Erythroblast (primary cell): ENCODE measurements at regions not wholly inside any gene's neighbourhood (a gene's known extent, or its start where the extent isn't known, plus 50 kb on each side); places are given as distances from the start of the nearest gene placed in this dataset.
"Not testable (repeated sequence)": the region's sequence is repeated elsewhere in the genome, so short reads cannot be mapped to it uniquely, and the experiment has no call there.

Source experiments
- DNase-seq, 2 experiments: peaks; one replicate each; lab custom pipeline; 2025; lab: John Stamatoyannopoulos, UW
- GATA1 ChIP-seq: IDR thresholded peaks from 2 replicates; pipeline ENCODE4 v1.6.1; 2011; ENCODE audit warnings: low read depth, mild to moderate bottlenecking, control low read depth, low read length, moderate library complexity
- POLR2A ChIP-seq: IDR thresholded peaks from 2 replicates; pipeline ENCODE4 v1.6.1; 2011; ENCODE audit warnings: mild to moderate bottlenecking, low read length

DNA sequence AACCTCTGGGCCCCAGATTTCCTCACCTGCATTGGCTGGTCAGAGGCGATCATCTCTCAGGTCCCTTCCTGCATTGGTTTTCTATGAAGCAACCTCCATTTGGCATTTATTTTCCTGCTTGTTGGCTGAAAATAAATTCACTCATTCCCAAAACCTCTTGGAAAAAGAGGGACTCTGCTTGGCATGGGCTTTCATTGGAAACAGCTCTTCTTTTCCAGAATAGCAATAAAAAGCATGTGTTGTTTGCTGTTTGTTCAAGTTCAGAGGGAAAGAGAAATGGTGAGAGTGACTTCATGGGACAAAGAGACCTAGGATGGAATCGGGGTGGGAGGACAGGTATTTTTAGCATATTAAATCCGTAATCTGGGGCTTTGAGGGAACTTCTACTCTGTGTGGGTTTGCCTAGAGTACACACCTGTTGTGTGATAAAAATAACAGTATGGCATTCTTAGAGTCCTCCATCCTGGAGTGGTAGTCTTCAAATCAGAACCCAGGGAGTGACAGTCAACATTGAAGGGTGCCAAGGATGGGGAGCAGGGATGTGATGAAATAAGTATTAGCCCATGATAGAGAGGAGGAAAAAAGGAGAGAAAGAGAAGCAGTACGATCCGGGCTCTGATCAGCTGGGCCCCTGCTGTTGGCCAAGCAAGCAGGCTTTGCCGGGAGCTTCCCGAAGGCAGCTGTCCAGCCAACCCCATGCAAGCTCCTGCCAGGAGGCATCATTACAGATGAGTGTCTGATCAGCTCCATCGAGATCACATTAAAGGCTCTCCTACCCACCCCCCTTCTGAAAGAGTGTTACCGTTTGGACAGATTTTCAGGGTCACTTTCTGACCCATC lies 131.9 kb upstream of the NFIA start:
- no peak for DNase-seq
- TF ChIP-seq GATA1 = no peak
- TF ChIP-seq POLR2A = no peak

DNA sequence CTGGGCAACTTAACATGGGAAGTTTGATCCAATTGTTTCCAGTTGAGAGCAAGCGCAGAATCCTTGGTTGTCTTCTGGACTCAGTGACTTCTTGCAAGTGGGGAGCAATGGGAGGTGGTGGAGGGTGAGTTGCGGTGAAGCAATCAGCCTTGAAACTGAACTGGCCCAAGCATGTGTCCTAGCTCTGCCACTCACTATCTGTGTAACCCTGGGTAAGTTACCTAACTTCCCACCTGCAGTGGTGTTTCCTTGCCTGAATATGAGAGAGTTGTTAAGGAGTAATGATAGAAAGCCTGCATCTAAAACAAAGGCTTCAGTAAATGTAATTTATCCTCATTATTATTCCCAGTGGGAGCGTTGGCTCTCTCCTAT lies 132.5 kb upstream of the NFIA start:
- no peak for DNase-seq
- TF ChIP-seq POLR2A (no peak), GATA1 (no peak)

DNA sequence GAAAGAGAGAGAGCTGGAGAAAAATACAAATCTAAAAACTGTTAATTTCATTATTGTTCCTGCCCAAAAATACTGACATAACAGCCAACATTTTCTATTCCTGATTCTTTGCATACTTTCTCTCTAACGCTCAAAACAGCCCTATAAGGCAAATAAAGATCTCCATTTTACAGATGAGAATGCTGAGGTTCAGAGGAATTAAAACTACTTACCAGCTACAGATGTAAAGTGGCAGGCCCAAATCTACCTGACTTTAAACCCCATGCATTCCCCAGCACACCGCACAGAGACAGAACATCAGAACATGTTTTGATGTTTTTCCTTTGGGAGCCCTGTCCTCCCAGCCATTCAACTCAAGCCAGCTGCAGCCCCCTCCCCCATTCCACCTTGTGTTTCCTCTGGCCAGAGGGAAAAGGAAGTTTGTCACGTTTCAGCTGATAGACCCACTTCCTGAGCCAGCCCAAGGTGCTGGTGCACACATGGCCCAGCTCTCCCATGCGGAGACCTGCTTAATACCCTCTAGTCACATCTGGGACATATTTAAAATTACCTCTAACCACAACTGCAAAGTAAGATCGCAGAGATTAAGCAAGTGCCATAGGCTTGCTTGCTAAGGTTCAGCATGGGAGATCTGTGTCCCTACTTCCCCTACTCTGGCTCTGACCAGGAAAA lies 133.1 kb upstream of the NFIA start:
- TF ChIP-seq GATA1 (no peak), POLR2A (no peak)
- no peak for DNase-seq

DNA sequence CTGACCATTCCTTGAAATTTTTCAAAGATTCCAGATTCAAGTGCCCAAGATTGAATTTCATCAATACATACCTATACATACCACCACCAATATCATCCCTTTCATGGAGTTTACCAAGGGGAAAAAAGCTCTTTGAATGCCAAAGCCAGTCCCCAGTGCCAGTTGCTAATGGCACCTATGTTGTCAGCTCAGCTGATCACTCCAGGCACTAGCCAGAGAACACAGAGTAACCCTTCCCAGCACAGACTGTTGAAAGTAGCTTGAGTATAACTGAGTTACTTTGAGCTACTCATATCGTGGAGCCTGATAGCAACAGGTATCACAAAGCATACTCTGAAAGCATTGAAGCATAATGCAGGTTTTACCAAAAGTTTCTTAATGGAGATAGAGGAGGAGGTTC lies 133.9 kb upstream of the NFIA start:
- TF ChIP-seq POLR2A = no peak
- TF ChIP-seq GATA1 = no peak
- DNase-seq = no peak

DNA sequence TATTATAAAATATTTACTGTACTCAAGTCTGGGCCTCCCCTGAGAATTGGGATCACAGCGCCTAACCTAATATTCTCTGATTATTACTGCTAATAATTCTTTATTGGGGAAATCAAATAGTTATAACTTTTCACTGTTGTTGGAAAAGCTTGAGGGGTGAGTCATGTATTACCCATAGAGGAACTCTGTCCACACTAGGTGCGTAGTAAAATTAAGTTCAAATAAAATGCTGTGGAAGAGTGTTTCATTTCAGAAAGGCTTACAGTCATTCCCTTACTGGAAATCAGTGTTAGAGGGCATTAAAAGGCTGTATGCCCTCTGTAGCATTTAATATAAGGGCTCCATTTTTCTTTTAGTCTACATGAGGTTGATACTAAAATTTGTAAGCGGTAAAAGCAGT lies 135.0 kb upstream of the NFIA start:
- no peak for DNase-seq
- no peak for TF ChIP-seq GATA1
- no peak for TF ChIP-seq POLR2A

DNA sequence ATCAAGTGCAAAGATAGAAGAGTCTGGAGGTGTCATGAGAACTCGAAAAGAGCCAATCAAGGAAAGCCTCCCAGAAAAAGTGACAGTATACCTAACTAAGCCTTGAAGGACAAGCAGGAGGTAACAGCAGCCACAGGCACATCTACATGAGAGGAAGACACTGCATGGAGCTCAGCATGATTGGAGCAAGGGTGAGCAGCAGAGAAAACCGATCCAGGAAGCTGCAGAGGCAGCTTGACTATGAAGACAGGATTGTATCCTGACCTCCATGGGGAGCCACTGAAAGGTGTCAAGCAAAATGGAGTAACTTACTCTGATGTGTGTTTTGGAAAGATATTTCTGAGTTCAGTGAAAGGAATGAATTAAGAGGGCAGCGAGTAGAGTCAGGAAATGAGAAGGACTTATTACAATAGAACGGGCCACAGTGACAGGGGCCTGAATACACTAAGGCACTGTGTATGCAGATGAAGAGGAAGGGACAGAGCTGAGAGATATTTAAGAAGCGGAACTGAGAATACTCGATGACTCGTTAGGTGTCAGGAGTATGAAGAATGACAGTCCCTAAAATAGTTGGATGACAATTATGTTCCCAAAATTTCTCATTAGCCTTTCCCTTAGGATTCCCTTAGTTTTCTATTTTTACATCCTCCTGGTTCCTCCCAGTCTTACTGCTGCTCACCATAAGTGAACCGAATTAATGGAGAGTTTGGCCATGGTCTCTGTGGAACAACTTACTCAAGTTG lies 139.3 kb upstream of the NFIA start:
- no peak for DNase-seq
- no peak for TF ChIP-seq GATA1
- TF ChIP-seq POLR2A = no peak

DNA sequence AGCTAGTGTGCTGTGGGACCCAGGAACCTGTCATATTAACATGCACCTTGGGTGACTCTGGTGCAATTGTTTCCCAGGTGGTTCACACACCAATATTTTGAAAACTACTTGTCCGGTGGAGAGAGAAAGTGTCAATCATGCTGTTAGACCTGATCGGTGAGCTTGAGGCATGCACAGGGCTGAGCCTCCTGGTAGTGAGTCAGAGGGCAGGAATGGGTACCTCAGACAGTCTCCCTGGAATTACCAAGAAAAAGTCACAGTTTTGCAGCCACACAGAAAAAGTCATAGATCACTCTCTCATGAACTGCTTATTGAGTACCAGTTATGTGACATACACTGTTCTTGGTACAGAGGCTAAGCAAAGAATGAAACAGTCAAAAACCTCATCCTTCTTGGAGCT lies 140.1 kb upstream of the NFIA start:
- DNase-seq = no peak
- no peak for TF ChIP-seq POLR2A

DNA sequence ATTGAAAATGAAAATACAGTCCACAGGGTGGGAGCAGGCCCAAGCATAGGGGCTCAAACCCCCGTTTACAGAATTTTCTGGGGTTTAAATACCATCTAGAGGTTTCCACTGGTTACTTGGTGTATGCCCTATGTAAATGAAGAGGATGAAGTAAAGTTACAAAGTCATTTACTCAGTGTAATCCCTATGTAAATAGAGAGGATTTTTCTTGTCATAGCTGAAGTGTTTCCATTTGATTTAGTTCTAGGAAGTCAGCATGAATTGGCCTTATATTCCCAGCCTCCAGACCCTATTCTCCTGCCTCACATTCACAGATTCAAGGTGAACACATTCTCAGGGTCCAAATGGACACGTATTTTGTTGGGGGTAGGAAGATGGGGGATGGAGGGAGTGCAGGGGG lies 141.7 kb upstream of the NFIA start:
- DNase-seq = not testable (repeated sequence)

DNA sequence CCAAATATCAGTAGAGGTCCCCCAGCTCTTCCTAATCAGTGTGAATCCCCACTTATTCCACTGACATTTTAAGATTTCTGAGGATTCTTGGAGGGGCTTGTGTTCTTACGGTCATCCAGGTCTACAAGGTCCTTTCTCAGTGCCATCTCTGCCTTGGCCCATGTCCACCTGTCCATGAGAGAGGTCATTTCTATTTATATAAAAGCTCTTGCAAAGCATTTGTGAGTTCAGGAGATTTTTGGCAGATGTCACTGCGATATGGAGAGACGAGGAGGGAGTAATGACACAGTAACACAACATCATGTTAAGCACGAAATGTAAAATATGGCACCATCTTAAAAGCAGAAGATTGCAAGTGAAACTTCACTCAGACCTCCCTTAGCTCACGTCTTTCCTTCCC lies 144.6 kb upstream of the NFIA start:
- no peak for TF ChIP-seq POLR2A
- TF ChIP-seq GATA1 = no peak
- no peak for DNase-seq

DNA sequence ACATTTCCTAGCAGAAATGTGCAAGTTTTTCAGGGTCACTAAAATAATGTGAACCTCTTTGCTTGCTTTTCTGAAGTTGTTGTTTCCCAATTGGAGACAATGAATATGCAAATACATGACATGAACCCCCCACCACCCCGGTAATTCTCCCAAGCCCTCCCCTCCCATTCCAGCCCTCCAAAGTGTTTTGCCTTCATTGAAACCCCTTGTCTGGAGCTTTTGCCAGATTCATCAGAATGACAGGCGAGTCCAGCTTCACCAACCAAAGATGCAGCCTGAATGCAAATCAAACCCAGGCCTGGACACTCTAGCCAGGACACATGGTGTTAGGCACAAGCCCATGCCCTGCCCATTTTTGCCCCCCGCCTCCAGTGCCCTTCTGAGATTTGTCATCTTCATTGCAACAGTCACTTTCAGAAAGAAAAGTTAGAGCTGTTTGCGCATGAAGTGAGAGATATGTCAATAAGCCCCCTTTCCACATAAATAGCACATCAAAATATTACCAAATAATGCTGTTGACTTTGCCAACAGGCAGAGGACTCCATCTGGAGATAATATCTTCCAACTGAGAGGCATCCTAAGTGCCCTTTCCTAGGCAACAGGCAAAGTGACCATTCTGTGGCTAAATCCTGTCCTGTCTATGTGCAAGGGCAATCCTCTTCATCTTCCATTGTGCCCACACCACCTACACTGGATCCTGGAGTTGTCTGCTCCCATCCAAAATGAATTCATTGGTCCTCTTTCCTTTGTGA lies 145.6 kb upstream of the NFIA start:
- TF ChIP-seq GATA1 (no peak), POLR2A (no peak)
- DNase-seq = no peak

DNA sequence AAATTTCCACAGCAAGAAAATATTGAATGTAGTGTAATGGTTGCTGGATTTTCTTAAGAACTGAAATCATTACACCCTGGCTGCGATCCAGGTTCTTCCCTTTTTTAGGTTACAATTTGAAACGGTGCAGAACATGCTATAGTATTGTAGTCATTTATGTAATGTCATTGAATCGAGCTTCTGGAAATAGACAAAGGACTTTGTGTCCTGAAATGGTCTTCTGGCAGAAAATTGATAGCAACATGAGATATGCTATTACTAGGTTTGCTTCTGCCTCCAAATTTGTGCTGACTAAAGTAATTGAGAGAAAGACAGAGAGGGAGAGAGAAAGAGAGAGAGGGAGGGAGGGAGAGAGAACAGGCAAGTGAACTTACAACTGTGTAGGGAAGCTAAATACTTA lies 146.2 kb upstream of the NFIA start:
- TF ChIP-seq POLR2A (no peak), GATA1 (no peak)
- DNase-seq = no peak

DNA sequence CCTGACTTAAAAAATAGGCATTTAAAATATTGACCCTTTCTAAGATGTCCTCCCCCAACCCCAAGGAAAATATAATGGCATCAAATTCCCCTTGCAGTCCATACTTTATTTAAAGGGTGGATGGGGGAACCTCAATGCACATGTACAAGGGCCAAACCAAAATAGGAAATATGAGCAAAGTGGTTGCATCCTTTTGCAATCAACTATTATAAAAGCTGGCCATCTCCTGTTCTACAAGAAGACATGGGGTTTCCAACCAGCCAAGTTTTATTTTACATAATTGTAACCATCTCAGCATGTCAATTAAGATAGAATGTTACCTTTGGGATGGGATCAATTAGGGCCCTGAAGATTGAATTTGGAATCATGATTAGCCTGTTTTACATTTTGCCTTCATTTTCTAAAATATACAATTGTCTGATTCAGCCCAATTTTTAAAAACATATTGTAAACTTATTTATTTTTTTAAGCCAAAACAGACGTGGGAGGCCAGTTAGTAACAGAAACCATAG lies 146.7 kb upstream of the NFIA start:
- no peak for DNase-seq
- no peak for TF ChIP-seq GATA1
- TF ChIP-seq POLR2A = no peak

DNA sequence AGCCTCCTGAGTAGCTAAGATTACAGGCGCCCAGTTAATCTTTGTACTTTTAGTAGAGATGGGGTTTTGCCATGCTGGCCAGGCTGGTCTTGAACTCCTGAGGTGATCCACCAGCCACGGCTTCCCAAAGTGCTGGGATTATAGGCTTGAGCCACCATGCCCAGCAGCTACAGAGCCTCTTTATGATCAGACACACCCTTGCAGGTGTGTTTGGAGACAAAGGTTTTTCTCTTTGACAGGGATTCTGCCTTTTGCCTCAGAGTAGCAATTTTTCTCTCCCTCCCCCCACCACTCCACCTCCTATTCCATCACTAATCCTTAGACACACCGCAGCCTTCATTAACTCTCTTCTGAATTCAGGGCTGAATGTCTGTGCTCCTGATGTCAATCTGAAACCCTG lies 152.2 kb upstream of the NFIA start:
- no peak for TF ChIP-seq POLR2A
- TF ChIP-seq GATA1 = no peak
- no peak for DNase-seq
